B cell (primary cell): ENCODE measurements at regions not wholly inside any gene's neighbourhood (a gene's known extent, or its start where the extent isn't known, plus 50 kb on each side); places are given as distances from the start of the nearest gene placed in this dataset.

ENCODE experiments used
- ATAC-seq: fragments of 200-7000 bp; cut with Tn5 transposase; one replicate; pipeline ENCODE4 v1.10.0; 2021; ENCODE audit warnings: low read depth, mild to moderate bottlenecking, moderate number of reproducible peaks, moderate library complexity
- CTCF ChIA-PET: fragments of 350-600 bp; sonication (Branson Sonifier 250); formaldehyde crosslinking; loops from one replicate; lab custom pipeline; 2021; ENCODE audit warnings: antibody characterized with exemption, inconsistent platforms; lab: Charles Lee
- POLR2A ChIA-PET: fragments of 350-600 bp; sonication (Branson Sonifier 250); formaldehyde crosslinking; loops from one replicate; lab custom pipeline; 2021; ENCODE audit warnings: antibody characterized with exemption; lab: Charles Lee
- DNase-seq: peaks from one replicate; pipeline ENCODE4 v3.0.0; 2013
- H2AFZ ChIP-seq: 2 replicates; pipeline ENCODE4 v1.6.1; 2012; ENCODE audit warnings: mild to moderate bottlenecking, low read depth, low read length; ENCODE audit not compliant: insufficient read depth, poor library complexity, severe bottlenecking
- H3K27ac ChIP-seq, 2 donors: 1 replicate in 1 of 2; 2 replicates in 1 of 2; pipeline ENCODE4 v1.5.1; 2012 to 2013; ENCODE audit warnings: low read length in 2 of 2, mild to moderate bottlenecking in 2 of 2, moderate library complexity in 1 of 2
- H3K27me3 ChIP-seq, 4 experiments: fragments of 200-600 bp in 1 of 4; sonication (generic) in 1 of 4; replicated peaks in 1 of 4; 1 replicate in 2 of 4; 2 replicates in 2 of 4; pipeline versions ENCODE4 v1.6.1 to v1.7.0; 2013 to 2016; ENCODE audit warnings: low read length in 3 of 4, mild to moderate bottlenecking in 2 of 4, mixed read lengths in 1 of 4, moderate library complexity in 1 of 4; ENCODE audit not compliant: insufficient read depth in 4 of 4, control insufficient read depth in 3 of 4; ENCODE audit errors: control extremely low read depth in 1 of 4
- H3K36me3 ChIP-seq, 2 experiments: replicated peaks in 1 of 2; 1 replicate in 1 of 2; 2 replicates in 1 of 2; pipeline versions ENCODE4 v1.6.1 to v1.7.1; 2013; ENCODE audit warnings: low read length in 1 of 2; ENCODE audit not compliant: insufficient read depth in 2 of 2, control insufficient read depth in 1 of 2; ENCODE audit errors: control extremely low read depth in 1 of 2, extremely low read depth in 1 of 2
- H3K4me1 ChIP-seq, 2 donors: fragments of 200-600 bp in 1 of 2; sonication (generic) in 1 of 2; 1 replicate in 1 of 2; 2 replicates in 1 of 2; pipeline versions ENCODE4 v1.5.1 to v1.6.1; 2013 to 2017; ENCODE audit warnings: low read length in 2 of 2; ENCODE audit not compliant: control insufficient read depth in 2 of 2, insufficient read depth in 2 of 2
- H3K4me2 ChIP-seq: replicated peaks from 2 replicates; pipeline ENCODE3; 2012; ENCODE audit warnings: mild to moderate bottlenecking, low read depth, low read length; ENCODE audit not compliant: poor library complexity, severe bottlenecking
- H3K4me3 ChIP-seq, 5 experiments: fragments of 200-600 bp in 1 of 5; sonication (generic) in 1 of 5; 1 replicate in 3 of 5; 2 replicates in 2 of 5; pipeline versions ENCODE4 v1.5.1 to v1.7.0; 2011 to 2016; ENCODE audit warnings: low read length in 4 of 5, mild to moderate bottlenecking in 4 of 5, low read depth in 2 of 5, control low read depth in 1 of 5, moderate library complexity in 1 of 5; ENCODE audit not compliant: insufficient read depth in 1 of 5; ENCODE audit errors: control extremely low read depth in 1 of 5, extremely low read depth in 1 of 5
- H3K79me2 ChIP-seq: fragments of 200-600 bp; sonication (generic); one replicate; pipeline ENCODE4 v1.6.0; 2016; ENCODE audit warnings: low read length; ENCODE audit not compliant: control insufficient read depth, insufficient read depth
- H3K9ac ChIP-seq: fragments of 200-600 bp; sonication (generic); 2 replicates; pipeline ENCODE4 v1.6.1; 2017; ENCODE audit warnings: mild to moderate bottlenecking, low read length, moderate library complexity
- H3K9me3 ChIP-seq, 3 donors: one replicate each; pipeline versions ENCODE4 v1.6.1 to v1.7.1; 2013; ENCODE audit warnings: low read length in 2 of 3; ENCODE audit not compliant: control insufficient read depth in 2 of 3, insufficient read depth in 1 of 3; ENCODE audit errors: control extremely low read depth in 1 of 3
- H4K20me1 ChIP-seq: 2 replicates; pipeline ENCODE4 v1.6.0; 2012; ENCODE audit warnings: mild to moderate bottlenecking, low read length; ENCODE audit not compliant: insufficient read depth, control insufficient read depth, poor library complexity, severe bottlenecking
- H3K27ac Mint-ChIP-seq: one replicate; pipeline ENCODE4 v1.8.0; 2021; ENCODE audit warnings: mixed read lengths
- H3K27me3 Mint-ChIP-seq: one replicate; pipeline ENCODE4 v1.8.0; 2021; ENCODE audit warnings: mixed read lengths
- H3K4me1 Mint-ChIP-seq: one replicate; pipeline ENCODE4 v1.8.0; 2021; ENCODE audit warnings: mixed read lengths
- H3K4me3 Mint-ChIP-seq: one replicate; pipeline ENCODE4 v1.8.0; 2021; ENCODE audit warnings: mixed read lengths
- H3K9me3 Mint-ChIP-seq: one replicate; pipeline ENCODE4 v1.8.0; 2022; ENCODE audit warnings: mixed read lengths; ENCODE audit not compliant: insufficient read depth
- EZH2 ChIP-seq: IDR thresholded peaks from 2 replicates; pipeline ENCODE4 v1.6.1; 2012; ENCODE audit warnings: borderline replicate concordance, low read depth, mild to moderate bottlenecking, moderate library complexity, low read length; ENCODE audit not compliant: insufficient read depth, poor library complexity, severe bottlenecking
- WGBS: methylation state at CpG from one replicate; pipeline ENCODE4 v1.1.5; 2013; ENCODE audit warnings: missing lambda C conversion rate; ENCODE audit not compliant: insufficient coverage; 5-methylcytosine and 5-hydroxymethylcytosine counted together
- intact Hi-C: fragments of 100-400 bp; cut with micrococcal nuclease; formaldehyde crosslinking; loops from one replicate; pipeline ENCODE4 v1.10.0; 2022
- TF ChIP-seq, protein P1 (sequence below): fragments of 200-600 bp; IDR thresholded peaks from one replicate; pipeline ENCODE4 v1.8.0; 2022; ENCODE audit warnings: antibody characterized with exemption, mild to moderate bottlenecking

- Histone ChIP-seq H3K27ac (no peak overlapping the region), H3K36me3 (no peaks in the 10 kb centered on the region), H3K79me2 (no peaks in the 10 kb centered on the region), H3K4me2 (no peak overlapping the region), H3K9me3 (no peaks in the 10 kb centered on the region), H3K4me1 (no peaks in the 10 kb centered on the region), H3K27me3 (no peaks in the 10 kb centered on the region), H2AFZ (no peak overlapping the region), H4K20me1 (no peaks in the 10 kb centered on the region), H3K4me3 (no peak overlapping the region), H3K9ac (no peak overlapping the region)
- DNase-seq (no peak), ATAC-seq (no peak)
- Mint-ChIP-seq H3K27ac (no peak overlapping the region), H3K4me1 (no peaks in the 10 kb centered on the region), H3K27me3 (no peaks in the 10 kb centered on the region), H3K9me3 (no peaks in the 10 kb centered on the region), H3K4me3 (no peak overlapping the region)
- TF ChIP-seq, protein P1, sequence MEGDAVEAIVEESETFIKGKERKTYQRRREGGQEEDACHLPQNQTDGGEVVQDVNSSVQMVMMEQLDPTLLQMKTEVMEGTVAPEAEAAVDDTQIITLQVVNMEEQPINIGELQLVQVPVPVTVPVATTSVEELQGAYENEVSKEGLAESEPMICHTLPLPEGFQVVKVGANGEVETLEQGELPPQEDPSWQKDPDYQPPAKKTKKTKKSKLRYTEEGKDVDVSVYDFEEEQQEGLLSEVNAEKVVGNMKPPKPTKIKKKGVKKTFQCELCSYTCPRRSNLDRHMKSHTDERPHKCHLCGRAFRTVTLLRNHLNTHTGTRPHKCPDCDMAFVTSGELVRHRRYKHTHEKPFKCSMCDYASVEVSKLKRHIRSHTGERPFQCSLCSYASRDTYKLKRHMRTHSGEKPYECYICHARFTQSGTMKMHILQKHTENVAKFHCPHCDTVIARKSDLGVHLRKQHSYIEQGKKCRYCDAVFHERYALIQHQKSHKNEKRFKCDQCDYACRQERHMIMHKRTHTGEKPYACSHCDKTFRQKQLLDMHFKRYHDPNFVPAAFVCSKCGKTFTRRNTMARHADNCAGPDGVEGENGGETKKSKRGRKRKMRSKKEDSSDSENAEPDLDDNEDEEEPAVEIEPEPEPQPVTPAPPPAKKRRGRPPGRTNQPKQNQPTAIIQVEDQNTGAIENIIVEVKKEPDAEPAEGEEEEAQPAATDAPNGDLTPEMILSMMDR: no peak
- no peak for TF ChIP-seq EZH2
- ChIA-PET POLR2A (no interaction called here), CTCF (no interaction called here)
- no CpG with 5 or more reads among the region's 1 CpG for WGBS
- intact Hi-C loops: no loop called here
These were observed 57.7 kb upstream of the LRRC7 start for GRCh38 chr1:69510026-69510425.

DNA sequence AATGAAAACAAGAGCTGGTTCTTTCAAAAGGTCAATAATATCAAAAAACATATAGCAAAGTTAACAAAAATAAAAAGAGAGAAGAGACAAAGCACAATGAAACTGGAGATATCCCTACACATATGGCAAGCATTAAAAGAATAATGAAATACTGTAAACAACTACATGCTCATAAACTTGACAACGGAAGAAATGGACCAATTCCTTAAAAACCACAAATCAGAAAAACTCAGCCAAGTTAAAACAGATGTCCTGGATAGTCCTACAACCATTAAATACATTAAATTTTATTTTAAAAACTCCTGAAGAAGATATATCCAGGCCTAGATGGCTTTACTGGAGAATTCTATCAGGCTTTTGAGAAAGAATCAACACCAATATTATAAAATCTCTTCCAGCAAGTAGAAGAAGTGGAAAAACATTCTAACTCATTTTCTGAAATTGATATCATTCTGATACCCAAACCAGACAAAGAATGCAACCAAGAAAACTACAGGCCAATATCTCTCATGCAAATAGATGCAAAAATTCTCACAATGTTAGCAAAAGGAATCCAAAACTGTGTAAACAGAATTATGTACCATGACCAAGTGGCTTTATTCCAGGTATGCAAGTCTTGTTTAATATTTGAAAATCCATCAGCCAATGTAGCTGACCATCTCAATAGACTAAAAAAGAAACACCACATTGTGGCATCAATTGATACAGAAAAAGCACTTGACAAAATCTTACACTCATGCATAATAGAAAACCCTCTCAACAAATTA is 56.1 kb upstream of the LRRC7 start:
- intact Hi-C loops: no loop called here
- Histone ChIP-seq H4K20me1 (no peaks in the 10 kb centered on the region), H3K36me3 (no peaks in the 10 kb centered on the region), H3K4me2 (no peak overlapping the region), H3K79me2 (no peaks in the 10 kb centered on the region), H2AFZ (no peak overlapping the region), H3K4me3 (no peak overlapping the region), H3K27ac (no peak overlapping the region), H3K9ac (no peak overlapping the region), H3K4me1 (no peaks in the 10 kb centered on the region), H3K9me3 (no peaks in the 10 kb centered on the region), H3K27me3 (no peaks in the 10 kb centered on the region)
- Mint-ChIP-seq H3K27me3 (no peaks in the 10 kb centered on the region), H3K4me1 (no peaks in the 10 kb centered on the region), H3K9me3 (no peaks in the 10 kb centered on the region), H3K27ac (no peak overlapping the region), H3K4me3 (no peak overlapping the region)
- TF ChIP-seq, protein P1: no peak
- no peak for TF ChIP-seq EZH2
- POLR2A ChIA-PET: no interaction called here
- ATAC-seq: no peak
- CTCF ChIA-PET: no interaction called here
- WGBS: no CpG with 5 or more reads among the region's 1 CpG
- no peak for DNase-seq
